ENCODE measurements at regions not wholly inside any gene's neighbourhood (a gene's known extent, or its start where the extent isn't known, plus 50 kb on each side); places are given as distances from the start of the nearest gene placed in this dataset.

DNA sequence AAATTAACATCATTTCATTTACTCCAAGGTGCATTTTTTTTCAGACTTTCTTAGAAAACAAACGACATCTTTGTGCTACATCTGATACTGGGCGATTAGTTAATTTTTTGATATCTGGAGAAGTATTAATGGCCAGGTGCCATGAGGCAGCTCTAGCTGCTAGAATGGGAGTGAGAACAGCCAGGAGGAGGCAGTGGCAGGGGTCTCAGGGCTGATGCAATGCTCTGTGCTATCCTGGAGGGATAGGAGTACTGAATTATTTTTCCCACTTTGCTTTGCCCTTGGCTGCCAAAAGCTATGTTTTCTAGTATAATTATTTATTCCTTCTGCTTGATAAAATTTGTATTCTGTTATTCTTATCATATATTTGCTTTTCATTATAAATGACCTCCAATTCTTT, 133.6 kb upstream of the NOX3 start:
- Histone ChIP-seq H3K4me1 (ENCODE audit: control insufficient read depth, insufficient read depth, low read length) (no peaks in the 10 kb centered on the region), H3K9ac (ENCODE audit: low read length) (no peak overlapping the region), H3K27ac (ENCODE audit: low read depth, low read length) (no peak overlapping the region), H3K27me3 (ENCODE audit: control insufficient read depth, insufficient read depth, low read length) (no peaks in the 10 kb centered on the region), H3K4me3 (ENCODE audit: low read length) (no peak overlapping the region), H3K36me3 (ENCODE audit: control insufficient read depth, insufficient read depth, low read length) (no peaks in the 10 kb centered on the region)

DNA sequence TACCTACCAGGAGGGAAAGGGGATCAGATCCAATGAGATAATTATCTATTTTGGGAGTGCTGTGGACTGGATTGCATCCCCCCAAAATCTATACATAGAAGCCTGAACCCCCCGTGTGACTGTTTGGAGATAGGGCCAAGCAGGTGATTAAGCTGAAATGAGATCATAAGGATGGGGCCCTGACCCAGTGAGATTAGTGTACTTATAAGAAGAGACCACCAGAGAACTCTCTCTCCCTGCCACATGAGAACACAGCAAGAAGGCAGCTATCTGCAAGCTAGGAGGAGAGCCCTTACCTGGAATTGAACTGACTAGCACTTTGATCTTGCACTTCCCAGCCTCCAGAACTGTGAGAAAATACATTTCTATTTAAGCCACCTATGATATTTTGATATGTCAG, 132.2 kb upstream of the NOX3 start:
- H3K4me1 ChIP-seq (ENCODE audit: control insufficient read depth, insufficient read depth, low read length) = no peaks in the 10 kb centered on the region
- no peak overlapping the region for H3K9ac ChIP-seq (ENCODE audit: low read length)
- no peaks in the 10 kb centered on the region for H3K27me3 ChIP-seq (ENCODE audit: control insufficient read depth, insufficient read depth, low read length)
- H3K4me3 ChIP-seq (ENCODE audit: low read length) = no peak overlapping the region
- no peak overlapping the region for H3K27ac ChIP-seq (ENCODE audit: low read depth, low read length)
- H3K36me3 ChIP-seq (ENCODE audit: control insufficient read depth, insufficient read depth, low read length) = no peaks in the 10 kb centered on the region

DNA sequence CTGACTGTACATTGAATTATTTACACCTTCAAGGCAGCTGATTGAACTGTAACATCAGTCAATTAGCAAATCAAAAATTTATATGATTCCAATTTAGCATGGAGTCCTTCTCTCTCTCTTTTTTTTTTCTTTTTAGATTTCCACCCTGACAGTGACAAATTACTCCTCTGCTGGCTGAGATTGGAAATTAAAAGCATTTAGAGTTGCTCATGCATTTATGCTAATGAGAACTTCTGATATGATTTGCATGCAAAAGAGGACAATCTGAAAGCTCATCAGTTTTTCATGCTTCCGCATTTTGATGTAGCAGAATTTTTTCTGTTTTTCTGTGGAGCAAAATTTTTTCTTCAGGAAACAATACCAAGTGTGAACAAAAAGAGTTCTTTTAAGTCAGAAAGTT, 130.5 kb upstream of the NOX3 start:
- H3K27me3 ChIP-seq (ENCODE audit: control insufficient read depth, insufficient read depth, low read length) = no peaks in the 10 kb centered on the region
- no peak overlapping the region for H3K27ac ChIP-seq (ENCODE audit: low read depth, low read length)
- no peaks in the 10 kb centered on the region for H3K4me1 ChIP-seq (ENCODE audit: control insufficient read depth, insufficient read depth, low read length)
- no peak overlapping the region for H3K4me3 ChIP-seq (ENCODE audit: low read length)
- no peak overlapping the region for H3K9ac ChIP-seq (ENCODE audit: low read length)
- no peaks in the 10 kb centered on the region for H3K36me3 ChIP-seq (ENCODE audit: control insufficient read depth, insufficient read depth, low read length)

DNA sequence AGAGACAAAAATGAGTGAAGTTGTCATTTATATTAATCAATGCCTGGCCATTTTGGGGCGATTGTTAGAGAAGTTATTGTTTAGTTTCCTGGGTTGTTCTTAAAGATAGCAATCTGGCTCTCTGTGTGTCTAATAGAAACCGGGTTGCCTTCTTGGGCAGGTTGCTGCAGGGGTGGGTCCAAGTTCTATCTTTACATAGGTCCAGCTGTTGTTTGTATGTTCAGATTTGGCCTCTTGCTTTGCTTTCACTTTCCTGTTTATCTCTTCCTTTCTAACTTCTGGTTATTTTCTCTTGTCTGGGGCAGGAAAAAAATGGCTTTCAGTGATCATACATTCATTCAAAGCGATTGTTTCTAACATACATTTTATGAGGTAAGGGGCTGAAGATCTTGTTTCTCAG, 128.4 kb upstream of the NOX3 start:
- H3K9ac ChIP-seq (ENCODE audit: low read length) = no peak overlapping the region
- no peak overlapping the region for H3K27ac ChIP-seq (ENCODE audit: low read depth, low read length)
- H3K27me3 ChIP-seq (ENCODE audit: control insufficient read depth, insufficient read depth, low read length) = no peaks in the 10 kb centered on the region
- no peak overlapping the region for H3K4me3 ChIP-seq (ENCODE audit: low read length)
- H3K4me1 ChIP-seq (ENCODE audit: control insufficient read depth, insufficient read depth, low read length) = no peaks in the 10 kb centered on the region
- H3K36me3 ChIP-seq (ENCODE audit: control insufficient read depth, insufficient read depth, low read length) = no peaks in the 10 kb centered on the region

DNA sequence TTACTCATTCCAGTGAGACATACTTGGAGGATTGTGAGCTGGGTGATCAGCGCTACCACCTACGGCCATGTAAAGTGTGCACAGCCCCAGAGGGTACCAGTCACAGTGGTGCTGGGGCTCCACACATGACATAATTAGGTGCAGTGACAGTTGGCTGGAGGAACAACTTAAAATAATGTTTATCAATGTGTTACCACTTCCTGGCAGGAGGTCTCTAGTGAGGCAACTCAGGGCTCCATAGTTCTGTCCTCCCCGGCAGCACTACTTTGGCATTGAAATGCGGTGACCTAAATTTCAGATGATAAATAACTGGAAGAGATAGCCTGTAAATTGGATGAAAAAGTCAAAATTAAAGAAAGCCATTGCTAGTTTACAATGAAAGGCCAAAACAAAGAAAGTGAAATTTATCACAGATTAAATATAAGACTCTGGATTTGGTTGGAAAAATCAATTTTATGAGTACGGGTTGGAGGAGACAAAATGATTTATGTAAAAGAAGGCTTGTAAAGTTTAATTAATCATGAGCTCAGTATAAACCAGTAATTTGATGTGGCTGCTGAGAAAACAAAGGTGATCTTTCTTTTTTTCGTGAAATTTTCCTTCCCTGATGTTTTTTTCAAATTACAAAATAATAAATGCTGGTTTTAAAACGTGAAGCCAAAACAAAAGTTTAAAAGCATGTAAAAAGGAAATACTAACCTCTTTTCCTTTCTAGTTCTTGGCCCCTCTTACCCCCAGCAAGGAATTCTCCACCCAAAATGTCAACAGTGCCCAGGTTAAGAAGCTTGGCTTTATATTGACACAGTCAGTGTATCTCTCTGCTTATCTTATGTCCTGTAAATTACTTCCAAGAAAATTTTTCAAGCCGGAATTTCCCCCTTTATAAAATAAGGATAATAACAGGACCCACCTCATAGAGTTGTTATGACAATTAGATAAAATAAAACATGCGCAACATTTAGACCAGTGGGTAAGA, 126.7 kb upstream of the NOX3 start:
- no peak overlapping the region for H3K27ac ChIP-seq (ENCODE audit: low read depth, low read length)
- no peaks in the 10 kb centered on the region for H3K4me1 ChIP-seq (ENCODE audit: control insufficient read depth, insufficient read depth, low read length)
- no peak overlapping the region for H3K4me3 ChIP-seq (ENCODE audit: low read length)
- no peak overlapping the region for H3K9ac ChIP-seq (ENCODE audit: low read length)
- H3K36me3 ChIP-seq (ENCODE audit: control insufficient read depth, insufficient read depth, low read length) = no peaks in the 10 kb centered on the region
- no peaks in the 10 kb centered on the region for H3K27me3 ChIP-seq (ENCODE audit: control insufficient read depth, insufficient read depth, low read length)

DNA sequence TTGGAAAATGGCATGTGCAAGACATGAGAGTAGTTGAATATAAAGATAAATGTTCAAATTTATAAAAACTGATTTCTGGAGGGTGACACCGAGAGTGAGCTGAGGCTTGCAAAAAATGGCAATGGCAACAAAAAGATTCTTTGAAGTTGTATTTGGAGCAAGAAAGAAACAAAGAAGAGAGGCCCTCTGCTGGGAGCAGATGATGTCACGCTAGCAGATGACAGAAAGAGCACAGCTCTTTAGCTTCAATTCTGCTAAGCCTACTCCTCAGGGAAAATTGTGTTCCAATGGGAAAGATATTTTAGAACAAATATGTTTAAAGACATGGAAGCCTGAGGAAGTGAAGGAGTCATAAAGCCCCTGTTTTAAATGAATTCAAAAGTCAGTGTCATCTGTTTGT, 125.3 kb upstream of the NOX3 start:
- H3K4me1 ChIP-seq (ENCODE audit: control insufficient read depth, insufficient read depth, low read length) = no peaks in the 10 kb centered on the region
- H3K9ac ChIP-seq (ENCODE audit: low read length) = no peak overlapping the region
- no peak overlapping the region for H3K4me3 ChIP-seq (ENCODE audit: low read length)
- H3K27ac ChIP-seq (ENCODE audit: low read depth, low read length) = no peak overlapping the region
- no peaks in the 10 kb centered on the region for H3K36me3 ChIP-seq (ENCODE audit: control insufficient read depth, insufficient read depth, low read length)
- no peaks in the 10 kb centered on the region for H3K27me3 ChIP-seq (ENCODE audit: control insufficient read depth, insufficient read depth, low read length)

DNA sequence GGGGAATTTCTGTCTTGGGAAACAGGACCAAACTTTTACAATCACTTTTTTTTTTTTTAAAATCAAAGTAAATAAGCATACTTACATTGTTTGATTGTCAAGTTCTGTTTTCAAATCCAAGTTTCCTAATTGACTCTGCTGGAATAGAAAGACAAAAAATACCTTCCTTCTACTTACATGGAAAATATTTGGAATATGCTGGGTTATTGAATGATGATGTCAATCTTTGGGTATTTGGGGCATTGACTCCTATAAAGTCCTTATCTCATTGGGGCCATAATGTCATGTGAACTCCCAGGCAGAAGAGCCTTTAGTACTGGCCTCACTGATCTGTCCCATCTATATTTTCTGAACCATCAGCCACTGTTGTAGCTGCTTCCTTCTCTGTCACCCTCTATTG, 122.6 kb upstream of the NOX3 start:
- Histone ChIP-seq H3K4me1 (ENCODE audit: control insufficient read depth, insufficient read depth, low read length) (no peaks in the 10 kb centered on the region), H3K27me3 (ENCODE audit: control insufficient read depth, insufficient read depth, low read length) (no peaks in the 10 kb centered on the region), H3K36me3 (ENCODE audit: control insufficient read depth, insufficient read depth, low read length) (no peaks in the 10 kb centered on the region), H3K4me3 (ENCODE audit: low read length) (no peak overlapping the region), H3K9ac (ENCODE audit: low read length) (no peak overlapping the region), H3K27ac (ENCODE audit: low read depth, low read length) (no peak overlapping the region)

DNA sequence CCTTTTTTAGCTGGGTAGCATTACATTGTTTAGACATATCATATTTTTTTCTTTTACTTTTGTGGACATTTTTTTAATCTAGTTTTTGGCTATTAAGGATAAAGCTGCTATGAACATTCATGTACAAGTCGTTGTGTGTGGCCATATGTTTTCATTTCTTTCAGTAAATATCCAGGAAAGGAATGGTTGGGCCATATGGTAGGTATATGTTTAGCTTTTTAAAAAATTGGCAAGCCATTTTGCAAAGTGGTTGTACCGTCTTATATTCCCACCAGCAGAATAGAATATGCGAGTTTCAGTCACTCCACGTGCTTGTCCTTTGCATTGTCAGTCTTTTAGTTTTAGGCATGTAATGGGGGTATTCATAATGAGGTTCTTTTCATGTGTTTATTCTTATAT, 106.3 kb upstream of the NOX3 start:
- Histone ChIP-seq H3K9ac (ENCODE audit: low read length) (no peak overlapping the region), H3K27me3 (ENCODE audit: control insufficient read depth, insufficient read depth, low read length) (no peaks in the 10 kb centered on the region), H3K36me3 (ENCODE audit: control insufficient read depth, insufficient read depth, low read length) (no peaks in the 10 kb centered on the region), H3K4me3 (ENCODE audit: low read length) (no peak overlapping the region), H3K27ac (ENCODE audit: low read depth, low read length) (no peak overlapping the region), H3K4me1 (ENCODE audit: control insufficient read depth, insufficient read depth, low read length) (no peaks in the 10 kb centered on the region)

DNA sequence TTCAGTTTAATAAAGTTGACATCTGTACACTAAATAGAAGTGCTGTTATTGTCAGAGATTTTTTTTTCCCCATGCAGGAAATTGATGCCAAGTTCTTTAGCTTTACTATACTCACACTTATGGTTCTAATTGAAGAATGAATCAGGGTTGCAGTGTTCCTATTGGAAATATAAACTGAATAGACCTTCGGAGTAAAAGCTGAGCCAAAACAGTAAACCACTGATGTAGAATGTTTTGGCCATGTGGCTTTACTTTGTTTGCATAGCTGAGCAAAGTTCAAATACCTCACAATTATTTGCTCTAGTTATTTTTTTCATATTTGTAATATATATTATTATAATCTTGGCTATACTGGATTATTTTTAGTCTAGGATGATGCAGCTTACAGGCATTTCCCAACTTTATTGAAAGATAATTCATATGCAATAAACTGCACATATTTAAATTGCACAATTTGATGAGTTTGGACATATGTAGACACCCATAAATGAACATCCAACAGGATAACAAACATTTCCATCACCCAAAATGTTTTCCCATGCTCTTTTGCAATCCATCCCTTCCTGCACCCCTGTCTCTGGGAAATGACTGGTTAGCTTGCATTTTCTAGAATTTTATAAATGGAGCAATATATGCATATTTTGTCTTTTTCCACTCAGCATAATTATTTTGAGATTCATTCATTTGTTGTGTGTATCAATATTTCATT, 105.8 kb upstream of the NOX3 start:
- Histone ChIP-seq H3K9ac (ENCODE audit: low read length) (no peak overlapping the region), H3K4me3 (ENCODE audit: low read length) (no peak overlapping the region), H3K4me1 (ENCODE audit: control insufficient read depth, insufficient read depth, low read length) (no peaks in the 10 kb centered on the region), H3K27ac (ENCODE audit: low read depth, low read length) (no peak overlapping the region), H3K36me3 (ENCODE audit: control insufficient read depth, insufficient read depth, low read length) (no peaks in the 10 kb centered on the region), H3K27me3 (ENCODE audit: control insufficient read depth, insufficient read depth, low read length) (no peaks in the 10 kb centered on the region)

DNA sequence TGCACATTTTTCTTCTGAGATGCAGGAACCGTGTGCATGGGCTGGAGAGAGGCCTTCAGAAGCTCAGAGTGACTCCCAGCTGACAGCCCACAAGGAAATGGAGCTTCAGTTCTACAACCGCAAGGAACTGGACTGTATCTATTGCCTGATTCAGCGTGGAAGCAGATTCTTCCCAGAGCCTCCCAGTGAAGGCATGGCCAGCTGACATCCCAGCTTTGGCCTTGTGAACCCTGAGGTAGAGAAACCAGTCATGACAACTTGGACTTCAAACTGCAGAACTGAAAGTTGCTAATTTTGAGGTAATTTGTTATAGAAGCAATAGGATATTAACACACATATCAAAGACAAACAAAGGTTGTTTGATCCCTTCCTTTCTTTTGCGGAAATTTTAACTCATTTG, 94.3 kb upstream of the NOX3 start:
- Histone ChIP-seq H3K9ac (ENCODE audit: low read length) (no peak overlapping the region), H3K4me1 (ENCODE audit: control insufficient read depth, insufficient read depth, low read length) (no peaks in the 10 kb centered on the region), H3K27me3 (ENCODE audit: control insufficient read depth, insufficient read depth, low read length) (no peaks in the 10 kb centered on the region), H3K36me3 (ENCODE audit: control insufficient read depth, insufficient read depth, low read length) (no peaks in the 10 kb centered on the region), H3K27ac (ENCODE audit: low read depth, low read length) (no peak overlapping the region), H3K4me3 (ENCODE audit: low read length) (no peak overlapping the region)

DNA sequence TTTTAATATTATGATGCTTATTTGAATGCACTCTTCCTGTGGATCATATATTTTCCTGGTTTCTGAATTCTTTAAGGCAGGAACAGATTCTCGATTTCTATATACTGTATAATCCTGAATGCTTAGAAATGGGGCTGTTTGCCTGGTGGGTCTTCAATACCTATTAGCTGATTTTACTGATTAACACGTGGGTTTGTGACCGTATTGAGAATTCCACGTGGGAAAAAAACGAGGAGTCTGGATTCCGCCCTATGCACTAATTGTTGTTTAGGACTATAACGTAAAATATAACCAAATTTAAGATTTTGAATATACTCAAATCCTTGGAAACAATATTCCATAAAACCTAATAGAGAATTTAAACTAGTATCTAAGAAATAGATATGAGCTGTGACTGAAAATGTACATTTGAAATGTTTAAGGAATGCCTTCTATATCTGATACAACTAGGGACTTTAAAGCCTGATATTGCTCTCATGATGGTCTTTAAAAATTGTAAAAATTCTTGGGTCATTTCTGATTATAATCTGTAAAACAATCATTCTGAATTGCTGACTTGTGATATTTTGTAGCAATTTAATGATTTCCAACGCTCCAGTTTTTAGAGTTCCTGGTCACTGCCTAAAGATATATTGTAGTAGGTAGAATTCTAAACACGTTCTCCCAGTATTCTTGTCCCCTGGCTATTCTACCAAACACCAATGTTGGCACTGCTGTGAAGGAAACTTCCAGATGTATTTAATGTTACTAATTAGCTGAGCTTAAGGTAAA, 93.6 kb upstream of the NOX3 start:
- H3K4me3 ChIP-seq (ENCODE audit: low read length) = no peak overlapping the region
- no peak overlapping the region for H3K27ac ChIP-seq (ENCODE audit: low read depth, low read length)
- H3K9ac ChIP-seq (ENCODE audit: low read length) = no peak overlapping the region
- H3K36me3 ChIP-seq (ENCODE audit: control insufficient read depth, insufficient read depth, low read length) = no peaks in the 10 kb centered on the region
- no peaks in the 10 kb centered on the region for H3K4me1 ChIP-seq (ENCODE audit: control insufficient read depth, insufficient read depth, low read length)
- H3K27me3 ChIP-seq (ENCODE audit: control insufficient read depth, insufficient read depth, low read length) = no peaks in the 10 kb centered on the region

DNA sequence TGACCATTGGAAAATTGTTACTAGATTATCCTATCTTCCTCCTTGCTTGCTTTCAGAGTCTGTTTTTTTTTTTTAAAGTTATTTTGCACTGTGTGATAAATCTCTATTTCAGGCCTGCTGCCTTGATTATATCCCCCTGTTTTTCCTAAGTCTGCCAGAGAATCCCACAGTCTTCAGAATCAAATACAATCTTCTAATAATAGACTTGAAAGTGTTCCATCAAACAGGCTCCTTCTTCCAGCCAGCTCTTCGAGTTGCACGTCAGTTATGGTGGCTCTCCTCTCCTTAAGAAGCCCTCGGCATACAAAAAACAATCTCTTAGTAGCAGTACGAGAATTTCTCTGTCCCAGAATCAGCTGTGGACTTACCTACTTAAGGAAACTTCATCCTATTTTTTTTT, 92.9 kb upstream of the NOX3 start:
- Histone ChIP-seq H3K27me3 (ENCODE audit: control insufficient read depth, insufficient read depth, low read length) (no peaks in the 10 kb centered on the region), H3K9ac (ENCODE audit: low read length) (no peak overlapping the region), H3K4me3 (ENCODE audit: low read length) (no peak overlapping the region), H3K4me1 (ENCODE audit: control insufficient read depth, insufficient read depth, low read length) (no peaks in the 10 kb centered on the region), H3K27ac (ENCODE audit: low read depth, low read length) (no peak overlapping the region), H3K36me3 (ENCODE audit: control insufficient read depth, insufficient read depth, low read length) (no peaks in the 10 kb centered on the region)
